Osteocyte (in vitro differentiated cells): ENCODE measurements at regions not wholly inside any gene's neighbourhood (a gene's known extent, or its start where the extent isn't known, plus 50 kb on each side); places are given as distances from the start of the nearest gene placed in this dataset.
A peak's percentile ranks its signal among the peaks of the same experiment; 100 is the strongest.
"Not testable (repeated sequence)": the region's sequence is repeated elsewhere in the genome, so short reads cannot be mapped to it uniquely, and the experiment has no call there.

Source experiments
- DNase-seq: peaks from one replicate; pipeline ENCODE4 v3.0.0; 2021; ENCODE audit warnings: mixed read lengths; ENCODE audit not compliant: unreplicated experiment; ENCODE audit errors: extremely low spot score
- H3K27ac Mint-ChIP-seq: one replicate; pipeline ENCODE4 v1.8.0; 2021; ENCODE audit warnings: mild to moderate bottlenecking, mixed read lengths; ENCODE audit not compliant: unreplicated experiment
- H3K27me3 Mint-ChIP-seq: one replicate; pipeline ENCODE4 v1.8.0; 2021; ENCODE audit warnings: mixed read lengths; ENCODE audit not compliant: unreplicated experiment
- H3K36me3 Mint-ChIP-seq: one replicate; pipeline ENCODE4 v1.8.0; 2021; ENCODE audit warnings: mixed read lengths; ENCODE audit not compliant: unreplicated experiment
- H3K4me1 Mint-ChIP-seq: one replicate; pipeline ENCODE4 v1.8.0; 2021; ENCODE audit warnings: mixed read lengths; ENCODE audit not compliant: unreplicated experiment
- H3K4me3 Mint-ChIP-seq: one replicate; pipeline ENCODE4 v1.8.0; 2021; ENCODE audit warnings: mild to moderate bottlenecking, moderate library complexity, mixed read lengths; ENCODE audit not compliant: unreplicated experiment
- H3K9me3 Mint-ChIP-seq: one replicate; pipeline ENCODE4 v1.8.0; 2021; ENCODE audit warnings: mixed read lengths; ENCODE audit not compliant: unreplicated experiment
- CTCF ChIP-seq: fragments of 200-600 bp; sonication (generic); IDR thresholded peaks from 2 replicates; pipeline ENCODE4 v1.5.0; 2021; ENCODE audit warnings: antibody characterized with exemption, mild to moderate bottlenecking, moderate library complexity

- no peak for TF ChIP-seq CTCF
- Mint-ChIP-seq H3K4me1 (peaks cover 14% of the 10 kb centered on the region), H3K4me3 (no peak overlapping the region), H3K27me3 (no peaks in the 10 kb centered on the region), H3K27ac (no peak overlapping the region), H3K36me3 (peaks cover 1% of the 10 kb centered on the region), H3K9me3 (peaks cover 4% of the 10 kb centered on the region)
- DNase-seq, result no peak
Observed at GRCh38 chr1:178036090-178036489, 57.8 kb upstream of the RASAL2 start.

GRCh38 chr1:178037510-178038253, 56.2 kb upstream of the RASAL2 start:
- Mint-ChIP-seq H3K27me3 (no peaks in the 10 kb centered on the region), H3K27ac (peak overlapping the region; percentile 64), H3K9me3 (peaks cover 6% of the 10 kb centered on the region), H3K4me1 (peaks cover 8% of the 10 kb centered on the region), H3K36me3 (peaks cover 3% of the 10 kb centered on the region), H3K4me3 (peak overlapping the region; percentile 62)
- DNase-seq, result peak; percentile 88
- TF ChIP-seq CTCF, result peak; percentile 41

- peaks cover 6% of the 10 kb centered on the region for H3K9me3 Mint-ChIP-seq
- TF ChIP-seq CTCF, result no peak
- peak overlapping the region; percentile 64 for H3K27ac Mint-ChIP-seq
- H3K4me3 Mint-ChIP-seq, result peak overlapping the region; percentile 62
- H3K4me1 Mint-ChIP-seq, result peaks cover 8% of the 10 kb centered on the region
- no peaks in the 10 kb centered on the region for H3K27me3 Mint-ChIP-seq
- H3K36me3 Mint-ChIP-seq, result peaks cover 3% of the 10 kb centered on the region
- no peak for DNase-seq
Observed at GRCh38 chr1:178038372-178038771, 55.5 kb upstream of the RASAL2 start.

GRCh38 chr1:178039891-178040290, 54.0 kb upstream of the RASAL2 start:
- Mint-ChIP-seq H3K36me3 (peaks cover 3% of the 10 kb centered on the region), H3K27ac (no peak overlapping the region), H3K4me3 (no peak overlapping the region), H3K4me1 (peaks cover 8% of the 10 kb centered on the region), H3K9me3 (peaks cover 6% of the 10 kb centered on the region), H3K27me3 (no peaks in the 10 kb centered on the region)
- TF ChIP-seq CTCF, result no peak
- DNase-seq, result no peak

- not testable (repeated sequence) for H3K4me3 Mint-ChIP-seq, H3K9me3 Mint-ChIP-seq, DNase-seq, H3K27ac Mint-ChIP-seq, H3K27me3 Mint-ChIP-seq, H3K36me3 Mint-ChIP-seq
- peaks cover 24% of the 10 kb centered on the region for H3K4me1 Mint-ChIP-seq
Observed at GRCh38 chr1:178043940-178044339, 50.0 kb upstream of the RASAL2 start.
